Neural cell (in vitro differentiated cells): ENCODE measurements at regions not wholly inside any gene's neighbourhood (a gene's known extent, or its start where the extent isn't known, plus 50 kb on each side); places are given as distances from the start of the nearest gene placed in this dataset.

Experiments
- H2AFZ ChIP-seq: fragments of 200-600, 300-800 bp; sonication (generic), shearing (Covaris generic); 2 replicates; pipeline ENCODE4 v1.6.0; 2014; ENCODE audit warnings: low read depth, mild to moderate bottlenecking, antibody characterized with exemption, low read length, moderate library complexity
- H3F3A ChIP-seq: fragments of 200-600 bp; shearing (Covaris generic); 2 replicates; pipeline ENCODE4 v1.6.1; 2016; ENCODE audit warnings: mild to moderate bottlenecking, moderate library complexity, mixed read lengths, antibody characterized with exemption, low read length; ENCODE audit not compliant: insufficient read depth, poor library complexity, severe bottlenecking
- H3K27ac ChIP-seq: fragments of 200-600, 300-800 bp; sonication (generic), shearing (Covaris generic); 2 replicates; pipeline ENCODE4 v1.5.1; 2014; ENCODE audit warnings: mild to moderate bottlenecking, low read length, moderate library complexity
- H3K27me3 ChIP-seq: fragments of 300-800, 200-600 bp; sonication (generic), shearing (Covaris generic); 2 replicates; pipeline ENCODE4 v1.6.0; 2014; ENCODE audit warnings: mild to moderate bottlenecking, low read depth, low read length, moderate library complexity; ENCODE audit not compliant: insufficient read depth
- H3K36me3 ChIP-seq: fragments of 300-800, 200-600 bp; sonication (generic), shearing (Covaris generic); 2 replicates; pipeline ENCODE4 v1.5.1; 2014; ENCODE audit warnings: mild to moderate bottlenecking, antibody characterized with exemption, low read length, moderate library complexity; ENCODE audit not compliant: insufficient read depth
- H3K4me2 ChIP-seq: fragments of 300-800, 200-600 bp; sonication (generic), shearing (Covaris generic); 2 replicates; pipeline ENCODE4 v1.6.0; 2014; ENCODE audit warnings: mild to moderate bottlenecking, low read length
- H3K4me3 ChIP-seq: fragments of 300-800, 200-600 bp; sonication (generic), shearing (Covaris generic); 2 replicates; pipeline ENCODE4 v1.5.1; 2014; ENCODE audit warnings: mild to moderate bottlenecking, low read length, moderate library complexity
- H3K79me2 ChIP-seq: fragments of 200-600 bp; shearing (Covaris generic); replicated peaks from 2 replicates; pipeline ENCODE4 v1.6.0; 2014; ENCODE audit warnings: mild to moderate bottlenecking, low read length, moderate library complexity; ENCODE audit not compliant: insufficient read depth
- H3K9ac ChIP-seq: fragments of 300-800, 200-600 bp; sonication (generic), shearing (Covaris generic); 2 replicates; pipeline ENCODE4 v1.6.1; 2016; ENCODE audit warnings: mild to moderate bottlenecking, low read length, mixed read lengths
- H3K9me2 ChIP-seq: fragments of 200-600 bp; shearing (Covaris generic); 2 replicates; pipeline ENCODE4 v1.6.1; 2016; ENCODE audit warnings: mild to moderate bottlenecking, low read length, mixed read lengths; ENCODE audit not compliant: insufficient read depth
- H3K9me3 ChIP-seq: fragments of 200-600, 300-800 bp; sonication (generic), shearing (Covaris generic); 2 replicates; pipeline ENCODE4 v1.6.1; 2016; ENCODE audit warnings: mild to moderate bottlenecking, mixed run types, low read length, moderate library complexity, mixed read lengths
- H4K20me1 ChIP-seq: fragments of 200-600 bp; shearing (Covaris generic); 2 replicates; pipeline ENCODE4 v1.6.1; 2016; ENCODE audit warnings: mild to moderate bottlenecking, mixed run types; ENCODE audit not compliant: insufficient read depth
- CTCF ChIP-seq: fragments of 450-650 bp; IDR thresholded peaks from 2 replicates; pipeline ENCODE4 v1.5.1; 2014; ENCODE audit warnings: antibody characterized with exemption, mild to moderate bottlenecking, moderate library complexity; ENCODE audit not compliant: poor library complexity, severe bottlenecking
- EP300 ChIP-seq: fragments of 450-650 bp; conservative IDR thresholded peaks from 2 replicates; pipeline ENCODE4 v1.6.1; 2014; ENCODE audit warnings: antibody characterized with exemption, mild to moderate bottlenecking, moderate library complexity; ENCODE audit not compliant: poor library complexity, severe bottlenecking
- EZH2 ChIP-seq: fragments of 200-600, 300-800 bp; shearing (Covaris generic), sonication (generic); IDR thresholded peaks from 2 replicates; pipeline ENCODE4 v1.6.1; 2014; ENCODE audit warnings: antibody characterized with exemption, low read length, borderline replicate concordance, mild to moderate bottlenecking; ENCODE audit not compliant: insufficient read depth, poor library complexity, severe bottlenecking
- MXI1 ChIP-seq: fragments of 450-650 bp; conservative IDR thresholded peaks from 2 replicates; pipeline ENCODE4 v1.6.1; 2014; ENCODE audit warnings: antibody characterized with exemption, mild to moderate bottlenecking; ENCODE audit not compliant: poor library complexity, severe bottlenecking
- POLR2AphosphoS5 ChIP-seq: IDR thresholded peaks from 2 replicates; pipeline ENCODE4 v1.6.1; 2012
- RAD21 ChIP-seq: fragments of 450-650 bp; conservative IDR thresholded peaks from 2 replicates; pipeline ENCODE4 v1.6.1; 2014; ENCODE audit warnings: antibody characterized with exemption, mild to moderate bottlenecking, moderate library complexity
- REST ChIP-seq: IDR thresholded peaks from 2 replicates; pipeline ENCODE4 v1.6.1; 2012; ENCODE audit warnings: borderline replicate concordance
- SMC3 ChIP-seq: fragments of 450-650 bp; conservative IDR thresholded peaks from 2 replicates; pipeline ENCODE4 v1.6.1; 2014; ENCODE audit warnings: antibody characterized with exemption, mild to moderate bottlenecking, moderate library complexity; ENCODE audit not compliant: poor library complexity
- TAF1 ChIP-seq: IDR thresholded peaks from 2 replicates; pipeline ENCODE4 v1.6.1; 2012; ENCODE audit warnings: low read depth

DNA sequence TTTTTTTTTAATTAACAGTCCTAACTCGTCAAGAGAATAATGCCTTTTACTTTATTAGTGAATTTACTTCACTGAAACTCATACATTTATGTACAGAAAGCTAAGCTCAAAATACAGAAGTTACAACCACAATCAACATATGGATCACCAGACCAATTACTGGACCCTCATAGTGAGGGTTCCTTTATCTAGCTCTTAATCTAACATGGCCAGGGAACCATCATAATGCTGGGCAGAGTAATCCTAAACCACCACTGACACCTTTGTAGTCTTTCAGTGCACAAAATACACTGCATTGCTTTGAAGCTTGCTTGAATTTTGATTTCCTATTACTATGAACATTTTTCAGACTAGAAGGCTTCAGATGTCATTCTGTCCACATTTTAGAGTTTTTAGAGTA, 1406.6 kb upstream of the PCDH9 start:
- no peak overlapping the region for H2AFZ ChIP-seq
- no peaks in the 10 kb centered on the region for H4K20me1 ChIP-seq
- no peaks in the 10 kb centered on the region for H3K9me2 ChIP-seq
- no peaks in the 10 kb centered on the region for H3K36me3 ChIP-seq
- H3K9ac ChIP-seq, result no peak overlapping the region
- H3K4me2 ChIP-seq, result no peak overlapping the region
- no peaks in the 10 kb centered on the region for H3K27me3 ChIP-seq
- TF ChIP-seq EP300, result no peak
- no peak for TF ChIP-seq MXI1
- TF ChIP-seq POLR2AphosphoS5, result no peak
- no peak overlapping the region for H3K4me3 ChIP-seq
- no peak overlapping the region for H3K27ac ChIP-seq
- no peaks in the 10 kb centered on the region for H3K79me2 ChIP-seq
- no peaks in the 10 kb centered on the region for H3F3A ChIP-seq
- no peaks in the 10 kb centered on the region for H3K9me3 ChIP-seq

DNA sequence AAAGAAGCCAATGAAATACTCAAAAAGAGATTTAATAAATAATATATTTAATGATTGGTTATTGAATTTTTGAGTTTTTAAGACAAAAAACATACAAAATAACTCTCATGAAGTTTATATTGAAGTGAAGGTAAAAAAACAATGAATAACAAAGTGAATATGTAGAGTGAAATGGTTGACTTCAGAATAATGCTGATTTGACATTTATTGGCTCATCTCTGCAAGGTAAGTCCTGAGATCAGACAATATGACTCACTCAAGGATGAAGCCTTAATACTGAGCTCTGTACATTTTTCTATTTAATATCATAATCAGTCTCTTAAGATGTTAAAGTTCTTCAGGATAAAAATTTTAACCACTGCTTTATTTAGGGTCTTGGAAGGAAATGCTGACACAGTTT, 1398.9 kb upstream of the PCDH9 start:
- H3K4me3 ChIP-seq, result no peak overlapping the region
- H3K79me2 ChIP-seq, result no peaks in the 10 kb centered on the region
- no peaks in the 10 kb centered on the region for H3K27me3 ChIP-seq
- TF ChIP-seq EZH2, result no peak
- no peak for TF ChIP-seq EP300
- TF ChIP-seq RAD21, result no peak
- TF ChIP-seq POLR2AphosphoS5, result no peak
- TF ChIP-seq MXI1, result no peak
- no peak for TF ChIP-seq SMC3
- TF ChIP-seq TAF1, result no peak
- TF ChIP-seq CTCF, result no peak
- TF ChIP-seq REST, result no peak
- H3K9me3 ChIP-seq, result no peaks in the 10 kb centered on the region
- H2AFZ ChIP-seq, result no peak overlapping the region
- no peak overlapping the region for H3K27ac ChIP-seq
- no peaks in the 10 kb centered on the region for H3K9me2 ChIP-seq
- no peaks in the 10 kb centered on the region for H3K36me3 ChIP-seq
- H3F3A ChIP-seq, result no peaks in the 10 kb centered on the region
- no peaks in the 10 kb centered on the region for H4K20me1 ChIP-seq
- no peak overlapping the region for H3K9ac ChIP-seq
- H3K4me2 ChIP-seq, result no peak overlapping the region

GRCh38 chr13:68627379-68627778, 1397.2 kb upstream of the PCDH9 start:
- H3K4me2 ChIP-seq, result no peak overlapping the region
- no peak overlapping the region for H3K9ac ChIP-seq
- H3F3A ChIP-seq, result no peaks in the 10 kb centered on the region
- no peaks in the 10 kb centered on the region for H3K79me2 ChIP-seq
- no peaks in the 10 kb centered on the region for H3K36me3 ChIP-seq
- TF ChIP-seq TAF1 (no peak), REST (no peak), RAD21 (no peak), POLR2AphosphoS5 (no peak), SMC3 (no peak), EZH2 (no peak), EP300 (no peak), CTCF (no peak), MXI1 (no peak)
- no peaks in the 10 kb centered on the region for H3K9me2 ChIP-seq
- H3K27me3 ChIP-seq, result no peaks in the 10 kb centered on the region
- H2AFZ ChIP-seq, result no peak overlapping the region
- H3K9me3 ChIP-seq, result no peaks in the 10 kb centered on the region
- no peak overlapping the region for H3K4me3 ChIP-seq
- no peaks in the 10 kb centered on the region for H4K20me1 ChIP-seq
- no peak overlapping the region for H3K27ac ChIP-seq
